AG04450 (cell line): ENCODE measurements at regions not wholly inside any gene's neighbourhood (a gene's known extent, or its start where the extent isn't known, plus 50 kb on each side); places are given as distances from the start of the nearest gene placed in this dataset.
"Not testable (repeated sequence)": the region's sequence is repeated elsewhere in the genome, so short reads cannot be mapped to it uniquely, and the experiment has no call there.

ENCODE experiments used
- CTCF ChIA-PET: fragments of 300-600, 350-600 bp; formaldehyde crosslinking; extraction: SDS; loops from one replicate; lab custom pipeline; 2022; ENCODE audit warnings: antibody characterized with exemption, inconsistent platforms; lab: Charles Lee
- POLR2A ChIA-PET: fragments of 350-600 bp; formaldehyde crosslinking; extraction: SDS; loops from one replicate; lab custom pipeline; 2021; ENCODE audit warnings: antibody characterized with exemption, inconsistent platforms; lab: Yijun Ruan, JAX
- DNase-seq: peaks from one replicate; pipeline ENCODE4 v3.0.0-alpha.2; 2011; ENCODE audit warnings: low read depth, low spot score
- H3K27ac ChIP-seq: one replicate; pipeline ENCODE4 v1.5.1; 2012; ENCODE audit warnings: low read depth, low read length, control low read depth
- H3K27me3 ChIP-seq: one replicate; pipeline ENCODE4 v1.6.0; 2012; ENCODE audit warnings: low read length; ENCODE audit not compliant: control insufficient read depth, insufficient read depth
- H3K4me3 ChIP-seq: 2 replicates; pipeline ENCODE4 v1.5.1; 2011; ENCODE audit warnings: mild to moderate bottlenecking, low read depth, low read length, control low read depth
- H3K9me3 ChIP-seq: 2 replicates; pipeline ENCODE4 v1.5.1; 2012; ENCODE audit warnings: low read length; ENCODE audit not compliant: control insufficient read depth, insufficient read depth
- TF ChIP-seq, protein P1 (sequence below): IDR thresholded peaks from 2 replicates; pipeline ENCODE4 v1.5.1; 2011; ENCODE audit warnings: low read depth, low read length, control low read depth, inconsistent platforms

DNA sequence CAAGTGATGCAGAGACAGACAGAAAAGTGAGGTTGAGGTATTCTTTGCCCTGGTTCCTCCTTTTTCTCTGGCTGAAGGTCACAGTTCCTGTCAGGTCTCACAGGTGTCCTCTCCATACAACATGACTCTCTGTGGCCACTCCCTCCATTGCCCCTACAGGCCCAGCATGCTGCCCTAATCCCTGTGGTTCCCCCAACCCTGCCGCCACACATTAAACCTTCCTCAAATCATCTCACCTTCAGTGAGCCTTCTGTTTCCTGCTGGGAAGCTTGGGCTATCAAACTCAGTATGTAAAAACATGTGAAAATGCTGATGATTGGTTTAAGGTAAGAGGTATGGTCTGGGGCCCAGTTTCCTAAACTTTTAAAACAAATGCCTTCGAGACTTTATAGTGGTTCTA is 159.0 kb upstream of the E2F7 start:
- Histone ChIP-seq H3K4me3 (no peak overlapping the region), H3K27ac (no peak overlapping the region), H3K27me3 (no peaks in the 10 kb centered on the region), H3K9me3 (no peaks in the 10 kb centered on the region)
- CTCF ChIA-PET, result no interaction called here
- POLR2A ChIA-PET, result interaction anchor here (0.6 kb wide), 1 partner anchor 16 kb away, joined by 8 read pairs; no protein-coding TSS in a partner anchor
- TF ChIP-seq, protein P1, sequence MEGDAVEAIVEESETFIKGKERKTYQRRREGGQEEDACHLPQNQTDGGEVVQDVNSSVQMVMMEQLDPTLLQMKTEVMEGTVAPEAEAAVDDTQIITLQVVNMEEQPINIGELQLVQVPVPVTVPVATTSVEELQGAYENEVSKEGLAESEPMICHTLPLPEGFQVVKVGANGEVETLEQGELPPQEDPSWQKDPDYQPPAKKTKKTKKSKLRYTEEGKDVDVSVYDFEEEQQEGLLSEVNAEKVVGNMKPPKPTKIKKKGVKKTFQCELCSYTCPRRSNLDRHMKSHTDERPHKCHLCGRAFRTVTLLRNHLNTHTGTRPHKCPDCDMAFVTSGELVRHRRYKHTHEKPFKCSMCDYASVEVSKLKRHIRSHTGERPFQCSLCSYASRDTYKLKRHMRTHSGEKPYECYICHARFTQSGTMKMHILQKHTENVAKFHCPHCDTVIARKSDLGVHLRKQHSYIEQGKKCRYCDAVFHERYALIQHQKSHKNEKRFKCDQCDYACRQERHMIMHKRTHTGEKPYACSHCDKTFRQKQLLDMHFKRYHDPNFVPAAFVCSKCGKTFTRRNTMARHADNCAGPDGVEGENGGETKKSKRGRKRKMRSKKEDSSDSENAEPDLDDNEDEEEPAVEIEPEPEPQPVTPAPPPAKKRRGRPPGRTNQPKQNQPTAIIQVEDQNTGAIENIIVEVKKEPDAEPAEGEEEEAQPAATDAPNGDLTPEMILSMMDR, result no peak
- DNase-seq, result no peak

DNA sequence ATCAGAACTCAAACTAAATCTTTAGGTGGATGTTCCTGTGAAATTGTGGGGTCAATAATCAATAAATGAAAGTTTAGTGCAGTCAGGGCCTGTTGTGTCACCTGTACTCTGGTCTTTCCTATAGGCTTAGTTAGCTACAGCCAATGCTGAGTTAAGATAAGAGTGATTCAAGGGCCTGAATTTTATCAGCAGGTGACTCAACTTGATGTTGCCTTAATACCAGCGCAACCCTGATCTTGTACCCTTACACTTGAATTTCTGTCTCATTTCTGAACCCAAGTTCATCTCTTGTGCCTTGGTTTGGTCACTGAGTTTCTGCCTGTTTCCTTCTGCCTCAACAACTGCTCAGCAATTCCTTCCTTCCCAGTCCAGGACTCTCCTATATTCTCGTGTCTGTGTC is 157.0 kb upstream of the E2F7 start:
- H3K27me3 ChIP-seq, result no peaks in the 10 kb centered on the region
- H3K27ac ChIP-seq, result no peak overlapping the region
- no peak for DNase-seq
- TF ChIP-seq, protein P1, result no peak
- no peak overlapping the region for H3K4me3 ChIP-seq
- H3K9me3 ChIP-seq, result no peaks in the 10 kb centered on the region
- POLR2A ChIA-PET, result no interaction called here
- CTCF ChIA-PET, result interaction anchor here (1.0 kb wide), 1 partner anchor 9 kb away, joined by 3 read pairs; no protein-coding TSS in a partner anchor

- TF ChIP-seq, protein P1, result no peak
- CTCF ChIA-PET, result no interaction called here
- no peak for DNase-seq
These were observed 155.2 kb upstream of the E2F7 start for GRCh38 chr12:77220586-77220985.

GRCh38 chr12:77218278-77218677 is 152.9 kb upstream of the E2F7 start:
- no peaks in the 10 kb centered on the region for H3K27me3 ChIP-seq
- no peak overlapping the region for H3K27ac ChIP-seq
- ChIA-PET CTCF (interaction anchor here (0.9 kb wide), 1 partner anchor 66 kb away, joined by 3 read pairs; no protein-coding TSS in a partner anchor), POLR2A (no interaction called here)
- no peak overlapping the region for H3K4me3 ChIP-seq
- TF ChIP-seq, protein P1, result no peak
- no peaks in the 10 kb centered on the region for H3K9me3 ChIP-seq
- DNase-seq, result no peak

More at GRCh38 chr12:77220586-77220985, 155.2 kb upstream of the E2F7 start:
- no peaks in the 10 kb centered on the region for H3K9me3 ChIP-seq
- POLR2A ChIA-PET, result no interaction called here
- no peaks in the 10 kb centered on the region for H3K27me3 ChIP-seq
- no peak overlapping the region for H3K4me3 ChIP-seq
- no peak overlapping the region for H3K27ac ChIP-seq

DNA sequence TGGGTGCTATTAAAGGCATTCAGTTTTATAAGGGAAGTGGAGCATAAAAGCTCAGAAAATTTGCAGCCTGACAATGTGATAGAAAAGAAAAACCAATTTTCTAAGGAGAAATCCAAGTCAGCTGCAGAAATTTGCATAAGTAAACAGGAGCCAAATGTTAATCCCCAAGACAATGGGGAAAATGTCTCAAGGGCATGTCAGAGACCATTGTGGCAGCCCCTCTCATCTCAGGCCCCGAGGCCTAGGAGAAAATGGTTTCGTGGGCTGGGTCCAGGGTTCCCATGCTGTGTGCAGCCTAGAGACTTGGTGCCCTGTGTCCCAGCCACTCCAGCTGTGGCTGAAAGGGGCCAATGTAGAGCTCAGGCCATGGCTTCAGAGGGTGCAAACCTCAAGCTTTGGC is 150.8 kb upstream of the E2F7 start:
- H3K9me3 ChIP-seq, H3K27ac ChIP-seq, CTCF ChIA-PET, H3K4me3 ChIP-seq, POLR2A ChIA-PET, H3K27me3 ChIP-seq, DNase-seq: not testable (repeated sequence)
